GM18507 (cell line): ENCODE measurements at regions not wholly inside any gene's neighbourhood (a gene's known extent, or its start where the extent isn't known, plus 50 kb on each side); places are given as distances from the start of the nearest gene placed in this dataset.
"Not testable (repeated sequence)": the region's sequence is repeated elsewhere in the genome, so short reads cannot be mapped to it uniquely, and the experiment has no call there.

Experiments
- DNase-seq: peaks from one replicate; pipeline ENCODE4 v3.0.0; 2011; ENCODE audit warnings: low read depth; ENCODE audit not compliant: insufficient read length; ENCODE audit errors: extremely low spot score
- FAIRE-seq: peaks from 2 replicates; lab custom pipeline; 2011; peaks lifted over from hg19 to GRCh38; lab: Jason Lieb, UNC

GRCh38 chr1:4126731-4127591 is 226.9 kb upstream of the C1orf174 start:
- DNase-seq (no peak), FAIRE-seq (no peak)

- DNase-seq (no peak), FAIRE-seq (no peak)
These were observed 227.6 kb upstream of the C1orf174 start for GRCh38 chr1:4127592-4128140.

DNA sequence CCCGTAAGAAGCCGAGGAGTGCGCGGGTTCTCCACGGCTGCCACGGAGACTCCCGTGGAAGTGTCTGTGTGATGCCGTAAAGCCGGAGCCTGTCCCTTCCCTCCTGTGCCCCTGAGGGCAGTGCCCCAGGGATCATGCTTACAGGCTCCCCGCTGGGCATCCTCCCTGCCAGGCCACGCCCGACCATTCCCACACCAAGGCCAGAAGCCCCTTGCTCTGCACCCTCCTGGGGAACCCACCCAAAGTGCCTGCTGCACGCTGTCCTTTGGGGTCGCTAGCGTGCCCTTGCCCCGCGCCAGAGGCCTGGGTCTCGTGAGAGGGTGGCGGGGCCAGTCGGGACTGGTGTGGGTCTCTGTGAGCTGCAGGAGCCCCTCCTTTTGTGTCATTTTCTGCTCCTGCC is 228.5 kb upstream of the C1orf174 start:
- DNase-seq (no peak), FAIRE-seq (no peak)

- DNase-seq = no peak
- FAIRE-seq = no peak
These were observed 229.6 kb upstream of the C1orf174 start for GRCh38 chr1:4129693-4130092.

- FAIRE-seq (no peak), DNase-seq (no peak)
These were observed 230.0 kb upstream of the C1orf174 start for GRCh38 chr1:4130096-4130495.

DNA sequence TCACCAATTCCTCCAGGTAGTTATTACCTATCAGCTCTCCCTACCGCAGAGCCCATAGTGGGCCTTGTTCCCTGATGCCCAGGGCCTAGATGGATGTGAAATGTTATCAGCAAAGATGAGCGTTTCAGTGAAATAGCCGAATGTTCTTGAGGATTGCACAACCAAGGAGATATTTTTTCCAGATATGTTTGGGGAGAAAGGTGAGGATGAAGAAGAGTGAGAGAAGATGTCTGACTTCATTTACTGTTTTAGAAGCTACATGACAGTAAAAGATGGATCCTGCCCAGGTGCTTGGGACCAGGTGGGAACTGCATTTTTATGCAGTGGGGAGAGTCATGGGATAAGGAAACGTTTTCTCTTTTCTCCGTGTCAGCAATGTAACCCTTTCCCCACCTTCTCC is 231.7 kb upstream of the C1orf174 start:
- DNase-seq (no peak), FAIRE-seq (no peak)

DNA sequence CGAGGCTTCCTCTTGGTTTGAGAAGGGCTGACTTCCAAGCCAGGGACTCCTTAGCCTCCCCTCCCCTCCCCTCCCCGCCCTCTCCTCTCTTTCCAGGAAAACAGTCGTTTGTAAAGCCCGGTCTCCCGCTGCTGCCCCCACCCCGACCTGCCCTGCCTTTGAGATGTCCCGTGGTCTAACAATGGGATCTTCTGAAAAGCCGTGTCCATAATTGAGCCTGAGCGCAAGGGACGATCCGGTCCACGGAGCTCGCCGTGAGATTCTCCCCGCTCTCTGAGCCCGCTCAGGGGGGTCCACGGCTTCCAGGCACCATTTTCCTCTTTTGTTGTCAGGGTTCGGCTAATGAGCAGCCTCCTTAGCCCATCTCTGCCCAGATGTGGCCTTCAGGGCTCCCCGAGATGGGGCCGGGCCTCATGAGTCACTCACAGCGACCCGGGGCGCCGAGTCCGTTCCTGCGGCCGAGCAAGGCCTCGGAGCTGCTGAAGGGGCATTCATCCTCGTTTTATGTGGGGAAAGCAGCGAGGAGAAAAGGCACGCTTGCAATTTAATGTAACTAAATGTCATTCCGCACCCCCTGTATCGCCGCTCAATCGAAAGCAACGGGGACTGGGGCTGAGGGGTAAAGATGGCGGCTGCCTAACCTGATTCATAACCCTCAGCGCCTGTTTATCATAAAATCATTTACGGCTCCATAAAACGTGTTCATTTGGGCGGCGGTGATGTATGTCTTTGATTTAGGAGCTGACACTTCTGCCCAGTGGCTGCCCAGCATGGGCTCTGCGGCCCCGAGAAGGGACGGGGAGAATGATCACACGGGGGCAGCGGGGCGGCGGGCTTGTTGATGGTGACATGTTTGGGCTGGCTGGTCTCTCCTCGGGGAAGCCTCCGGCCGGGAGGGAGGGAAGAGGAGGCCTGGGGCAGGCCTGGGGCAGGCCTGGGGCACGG is 232.6 kb upstream of the C1orf174 start:
- DNase-seq (no peak), FAIRE-seq (no peak)

DNA sequence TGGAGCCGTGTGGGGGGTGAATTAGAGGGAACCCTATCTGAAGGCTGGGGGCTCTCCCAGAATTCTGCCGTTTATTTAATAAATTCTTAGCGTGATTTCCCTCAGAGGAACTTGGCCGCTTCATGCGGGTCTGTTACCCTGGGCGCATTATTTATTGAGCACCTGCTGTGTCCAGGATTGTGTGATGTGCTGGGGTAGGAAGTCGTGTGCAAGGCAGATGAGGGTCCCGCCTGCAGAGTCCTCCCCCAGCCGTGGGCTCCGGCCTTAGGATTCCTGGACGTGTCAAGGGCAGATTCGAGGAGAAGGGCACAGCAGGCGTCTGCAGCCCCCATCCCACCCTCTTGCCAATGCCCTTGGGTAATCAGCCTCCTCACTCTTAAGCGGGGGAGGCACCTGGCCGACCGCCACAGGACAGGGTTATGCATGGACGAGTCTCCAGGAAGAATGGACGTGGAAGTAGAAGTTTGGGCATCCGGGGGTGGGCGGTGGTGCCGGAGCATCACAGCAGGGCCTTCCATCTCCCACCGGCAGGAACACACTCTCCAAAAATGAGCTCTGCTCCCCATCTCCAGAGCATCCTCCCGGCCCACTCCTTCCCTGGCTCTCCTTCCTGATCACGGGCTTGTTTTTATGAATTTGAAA is 233.3 kb upstream of the C1orf174 start:
- FAIRE-seq (no peak), DNase-seq (no peak)

- DNase-seq (no peak), FAIRE-seq (no peak)
These were observed 233.9 kb upstream of the C1orf174 start for GRCh38 chr1:4133939-4134321.

GRCh38 chr1:4135853-4136252 is 235.8 kb upstream of the C1orf174 start:
- FAIRE-seq, DNase-seq: not testable (repeated sequence)

DNA sequence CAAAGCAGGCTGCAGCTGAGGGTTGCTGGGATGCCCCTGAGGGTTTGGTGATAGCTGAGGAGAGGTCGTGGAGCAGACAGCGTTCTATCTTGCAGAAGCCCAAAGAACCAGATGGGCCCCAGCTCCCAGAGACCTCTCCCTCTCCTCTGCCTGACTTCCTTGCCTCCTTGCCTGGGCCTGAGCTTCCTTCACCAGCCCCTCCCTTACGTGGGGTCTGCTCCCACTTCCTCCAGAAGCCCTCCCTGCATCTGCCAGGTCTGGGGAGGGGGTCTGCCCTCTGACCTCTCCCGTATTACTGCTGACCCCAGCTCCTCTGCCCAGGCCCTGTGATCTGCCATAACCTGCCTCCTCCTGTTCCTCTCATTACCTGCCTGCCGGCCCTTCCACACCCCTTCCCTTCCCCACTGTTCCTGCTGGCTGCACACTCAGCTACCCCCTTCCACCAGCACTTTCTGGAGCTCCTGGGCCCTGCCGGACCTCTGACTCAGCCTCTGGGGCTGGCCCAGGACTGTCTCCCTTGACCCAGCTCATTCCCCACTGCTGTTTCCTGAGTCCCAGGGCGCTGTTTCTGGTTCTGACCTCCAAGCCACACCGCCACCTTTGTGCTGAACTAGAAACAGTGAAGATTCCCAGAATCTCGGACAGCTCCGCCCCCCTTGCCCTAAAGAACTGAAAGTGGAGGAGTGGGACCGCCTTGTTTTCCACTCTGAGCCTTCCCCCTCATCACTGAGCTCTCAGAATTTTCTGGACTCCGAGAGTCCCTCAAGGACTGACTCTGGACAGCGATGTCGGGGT is 237.7 kb upstream of the C1orf174 start:
- FAIRE-seq = no peak
- no peak for DNase-seq

DNA sequence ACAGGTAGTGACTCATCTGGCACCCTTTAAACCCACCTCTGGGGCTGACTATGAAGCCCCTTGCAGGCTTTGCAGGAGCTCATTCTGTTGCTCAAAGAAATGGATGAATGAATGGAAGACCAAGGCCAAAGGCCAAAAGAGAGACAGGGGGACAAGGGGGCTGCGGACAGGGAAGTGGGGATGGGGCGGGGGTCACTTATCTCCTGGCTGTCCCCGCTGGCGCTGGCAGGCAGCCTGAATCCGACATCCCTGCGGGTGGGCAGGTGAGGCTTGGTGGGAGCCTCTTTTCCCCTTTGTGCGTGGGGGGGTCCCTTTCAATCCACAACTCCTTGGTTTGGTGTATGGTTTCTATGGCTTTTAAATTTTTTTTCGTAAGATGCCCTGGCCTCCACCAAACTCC is 239.6 kb upstream of the C1orf174 start:
- no peak for FAIRE-seq

DNA sequence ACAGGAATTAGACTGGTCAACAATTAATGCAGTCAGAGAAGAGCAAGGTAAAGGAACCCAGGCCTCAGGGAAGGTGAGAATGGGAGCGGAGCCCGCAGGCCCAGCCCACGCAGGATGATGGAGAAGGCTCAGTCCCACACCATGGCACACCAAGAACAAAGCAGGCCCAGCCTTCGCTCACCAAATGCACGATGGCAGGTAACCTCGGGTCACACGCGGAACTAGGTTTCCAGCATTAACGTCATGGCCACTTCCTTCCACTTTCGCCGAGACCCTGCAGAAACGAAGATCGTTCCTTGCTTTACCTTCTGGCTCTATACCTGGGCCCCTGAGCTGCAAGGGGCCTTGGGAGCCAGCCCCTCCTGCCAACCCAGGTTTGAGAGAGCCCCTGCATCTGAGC is 240.2 kb upstream of the C1orf174 start:
- FAIRE-seq (no peak), DNase-seq (no peak)

More for the DNA sequence above, 239.6 kb upstream of the C1orf174 start:
- no peak for DNase-seq

- FAIRE-seq = no peak
- no peak for DNase-seq
These were observed 240.7 kb upstream of the C1orf174 start for GRCh38 chr1:4140821-4141220.

GRCh38 chr1:4144349-4144971 is 244.4 kb upstream of the C1orf174 start:
- DNase-seq = no peak
- FAIRE-seq = peak; percentile 31

DNA sequence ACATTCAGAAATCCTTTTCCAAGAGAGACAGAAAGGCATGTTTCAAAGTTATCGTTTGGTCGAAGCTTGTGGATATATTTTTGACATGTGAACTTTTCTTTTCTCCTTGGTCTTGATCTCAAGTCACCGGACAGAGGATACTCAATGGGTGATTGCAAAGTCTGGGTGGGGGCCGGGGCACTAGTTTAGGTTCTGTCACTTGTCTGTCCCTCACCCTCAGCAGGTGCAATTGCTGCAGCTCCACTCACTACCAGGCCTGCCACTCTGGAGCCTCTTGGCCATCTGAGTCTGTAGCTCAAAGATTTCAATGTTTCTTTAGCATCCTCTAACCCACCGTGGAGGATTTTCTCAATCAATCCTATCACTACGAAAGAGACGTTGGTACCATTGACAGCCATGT is 246.0 kb upstream of the C1orf174 start:
- no peak for FAIRE-seq
- DNase-seq = no peak

DNA sequence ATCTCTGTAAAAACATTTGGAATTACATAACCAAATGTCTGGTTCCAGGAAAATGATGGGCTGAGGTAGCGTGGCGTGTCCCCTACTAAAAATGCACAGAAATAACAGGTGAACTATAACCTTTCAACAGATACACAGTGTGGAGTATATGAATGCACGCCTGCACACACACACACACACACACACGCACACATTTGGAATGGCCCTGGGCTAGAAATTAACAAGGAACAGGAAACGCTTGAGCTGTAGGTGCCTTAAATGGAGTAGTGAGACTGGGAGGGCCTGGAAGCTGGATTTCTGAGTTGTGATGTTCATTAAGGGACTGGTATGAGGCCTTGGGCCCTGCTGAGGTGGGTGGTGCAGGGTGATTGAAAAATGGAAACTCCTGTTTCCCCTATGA is 246.5 kb upstream of the C1orf174 start:
- FAIRE-seq (no peak), DNase-seq (no peak)

DNA sequence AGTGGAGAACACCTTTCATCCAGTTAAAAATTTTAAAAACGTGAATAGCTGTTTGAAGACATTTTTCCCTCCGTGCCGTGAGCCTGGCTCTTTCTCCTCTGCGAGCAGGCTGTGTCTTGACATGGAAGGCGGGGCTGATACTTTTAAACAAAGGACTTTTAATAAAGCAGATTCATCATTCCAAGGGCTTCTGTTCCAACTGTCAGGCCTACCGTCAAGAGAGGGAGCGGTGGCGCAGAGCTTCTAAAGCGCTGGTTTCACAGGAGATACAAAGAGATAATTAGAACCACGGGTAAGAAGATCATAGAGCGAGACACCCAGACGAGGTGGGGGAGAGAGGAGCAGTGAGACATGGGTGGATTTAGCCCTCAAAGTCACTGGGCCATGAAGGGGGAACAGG is 247.4 kb upstream of the C1orf174 start:
- DNase-seq (no peak), FAIRE-seq (no peak)

DNA sequence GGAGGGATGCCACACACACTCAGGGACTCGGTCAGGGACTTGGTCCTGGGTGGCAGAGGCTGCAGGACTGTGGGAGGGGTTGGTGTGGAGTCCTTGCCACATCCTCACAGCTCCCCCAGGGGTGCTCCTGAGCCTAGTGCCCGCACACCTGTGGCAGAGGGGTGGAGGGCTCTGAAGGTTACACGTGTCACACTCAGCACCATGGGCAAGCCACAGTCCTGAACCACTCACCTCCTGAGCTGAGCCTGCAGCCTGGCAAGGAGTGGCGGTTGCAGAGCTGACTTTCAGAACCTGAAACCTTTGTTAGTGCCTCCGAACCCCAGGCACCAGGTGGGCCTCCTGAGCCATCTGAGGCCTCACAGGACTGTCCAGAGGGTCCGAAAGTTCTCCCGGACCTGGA is 249.2 kb upstream of the C1orf174 start:
- no peak for FAIRE-seq

More for the DNA sequence above, 249.2 kb upstream of the C1orf174 start:
- DNase-seq = no peak
